ENCODE measurements at regions not wholly inside any gene's neighbourhood (a gene's known extent, or its start where the extent isn't known, plus 50 kb on each side); places are given as distances from the start of the nearest gene placed in this dataset.

- DNase-seq (ENCODE audit: low read depth in 2 of 2, low spot score in 1 of 2), result no peak
Observed at GRCh38 chr10:78873413-78873812, 195.4 kb upstream of the ZMIZ1 start.

GRCh38 chr10:78875331-78875877, 193.4 kb upstream of the ZMIZ1 start:
- DNase-seq (ENCODE audit: low read depth in 2 of 2, low spot score in 1 of 2), result no peak

GRCh38 chr10:78875932-78876331, 192.8 kb upstream of the ZMIZ1 start:
- no peak for DNase-seq (ENCODE audit: low read depth in 2 of 2, low spot score in 1 of 2)

GRCh38 chr10:78876449-78876848, 192.3 kb upstream of the ZMIZ1 start:
- no peak for DNase-seq (ENCODE audit: low read depth in 2 of 2, low spot score in 1 of 2)

GRCh38 chr10:78879621-78880020, 189.1 kb upstream of the ZMIZ1 start:
- DNase-seq (ENCODE audit: low read depth in 2 of 2, low spot score in 1 of 2), result no peak

- no peak for DNase-seq (ENCODE audit: low read depth in 2 of 2, low spot score in 1 of 2)
Observed at GRCh38 chr10:78886129-78886528, 182.6 kb upstream of the ZMIZ1 start.

GRCh38 chr10:78889536-78890063, 179.2 kb upstream of the ZMIZ1 start:
- no peak for DNase-seq (ENCODE audit: low read depth in 2 of 2, low spot score in 1 of 2)

GRCh38 chr10:78890506-78890905, 178.3 kb upstream of the ZMIZ1 start:
- no peak for DNase-seq (ENCODE audit: low read depth in 2 of 2, low spot score in 1 of 2)

GRCh38 chr10:78891741-78892140, 177.0 kb upstream of the ZMIZ1 start:
- DNase-seq (ENCODE audit: low read depth in 2 of 2, low spot score in 1 of 2), result no peak

- no peak for DNase-seq (ENCODE audit: low read depth in 2 of 2, low spot score in 1 of 2)
Observed at GRCh38 chr10:78892338-78893176, 176.2 kb upstream of the ZMIZ1 start.

- DNase-seq (ENCODE audit: low read depth in 2 of 2, low spot score in 1 of 2), result no peak
Observed at GRCh38 chr10:78893217-78893616, 175.5 kb upstream of the ZMIZ1 start.

- DNase-seq (ENCODE audit: low read depth in 2 of 2, low spot score in 1 of 2), result no peak
Observed at GRCh38 chr10:78894089-78894840, 174.5 kb upstream of the ZMIZ1 start.

- no peak for DNase-seq (ENCODE audit: low read depth in 2 of 2, low spot score in 1 of 2)
Observed at GRCh38 chr10:78894841-78895195, 173.9 kb upstream of the ZMIZ1 start.

GRCh38 chr10:78895469-78895868, 173.3 kb upstream of the ZMIZ1 start:
- DNase-seq (ENCODE audit: low read depth in 2 of 2, low spot score in 1 of 2), result no peak

GRCh38 chr10:78896159-78896928, 172.4 kb upstream of the ZMIZ1 start:
- DNase-seq (ENCODE audit: low read depth in 2 of 2, low spot score in 1 of 2), result no peak

GRCh38 chr10:78898341-78899097, 170.2 kb upstream of the ZMIZ1 start:
- DNase-seq (ENCODE audit: low read depth in 2 of 2, low spot score in 1 of 2), result no peak

GRCh38 chr10:78899098-78899754, 169.5 kb upstream of the ZMIZ1 start:
- no peak for DNase-seq (ENCODE audit: low read depth in 2 of 2, low spot score in 1 of 2)

- no peak for DNase-seq (ENCODE audit: low read depth in 2 of 2, low spot score in 1 of 2)
Observed at GRCh38 chr10:78899996-78900714, 168.6 kb upstream of the ZMIZ1 start.

- no peak for DNase-seq (ENCODE audit: low read depth in 2 of 2, low spot score in 1 of 2)
Observed at GRCh38 chr10:78900715-78901430, 167.9 kb upstream of the ZMIZ1 start.
